NCI-H748 (cell line): ENCODE measurements at regions not wholly inside any gene's neighbourhood (a gene's known extent, or its start where the extent isn't known, plus 50 kb on each side); places are given as distances from the start of the nearest gene placed in this dataset.
A peak's percentile ranks its signal among the peaks of the same experiment; 100 is the strongest.

Source experiments
- DNase-seq: peaks from one replicate; lab custom pipeline; 2025; ENCODE audit not compliant: unreplicated experiment; lab: John Stamatoyannopoulos, UW

- DNase-seq: no peak
Measured at GRCh38 chr12:114975640-114976310, 291.8 kb upstream of the TBX3 start.

GRCh38 chr12:114974826-114975639 lies 291.1 kb upstream of the TBX3 start:
- no peak for DNase-seq

- no peak for DNase-seq
Measured at GRCh38 chr12:114974333-114974732, 290.4 kb upstream of the TBX3 start.

- DNase-seq: no peak
Measured at GRCh38 chr12:114968727-114969126, 284.8 kb upstream of the TBX3 start.

- no peak for DNase-seq
Measured at GRCh38 chr12:114967151-114967550, 283.2 kb upstream of the TBX3 start.

GRCh38 chr12:114964841-114965240 lies 280.9 kb upstream of the TBX3 start:
- no peak for DNase-seq

- no peak for DNase-seq
Measured at GRCh38 chr12:114963846-114964245, 279.9 kb upstream of the TBX3 start.

- DNase-seq: peak; percentile 5
Measured at GRCh38 chr12:114961491-114961890, 277.5 kb upstream of the TBX3 start.

- DNase-seq: no peak
Measured at GRCh38 chr12:114958538-114958937, 274.6 kb upstream of the TBX3 start.

- DNase-seq: no peak
Measured at GRCh38 chr12:114957225-114957624, 273.2 kb upstream of the TBX3 start.

GRCh38 chr12:114955414-114956014 lies 271.5 kb upstream of the TBX3 start:
- DNase-seq: no peak

- DNase-seq: no peak
Measured at GRCh38 chr12:114954511-114955055, 270.6 kb upstream of the TBX3 start.

- DNase-seq: no peak
Measured at GRCh38 chr12:114952573-114953271, 268.7 kb upstream of the TBX3 start.

- no peak for DNase-seq
Measured at GRCh38 chr12:114949058-114949820, 265.3 kb upstream of the TBX3 start.

GRCh38 chr12:114945351-114945750 lies 261.4 kb upstream of the TBX3 start:
- no peak for DNase-seq

GRCh38 chr12:114944736-114945135 lies 260.8 kb upstream of the TBX3 start:
- no peak for DNase-seq

- DNase-seq: no peak
Measured at GRCh38 chr12:114943601-114944000, 259.6 kb upstream of the TBX3 start.

- no peak for DNase-seq
Measured at GRCh38 chr12:114938487-114939210, 254.7 kb upstream of the TBX3 start.

GRCh38 chr12:114936148-114937079 lies 252.4 kb upstream of the TBX3 start:
- no peak for DNase-seq
